GM19351 (cell line): ENCODE measurements at regions not wholly inside any gene's neighbourhood (a gene's known extent, or its start where the extent isn't known, plus 50 kb on each side); places are given as distances from the start of the nearest gene placed in this dataset.
"Not testable (repeated sequence)": the region's sequence is repeated elsewhere in the genome, so short reads cannot be mapped to it uniquely, and the experiment has no call there.

Experiments used
- ATAC-seq: cut with Tn5 transposase; IDR thresholded peaks from one replicate; pipeline ENCODE4 v1.9.1; 2021; ENCODE audit warnings: mild to moderate bottlenecking, moderate library complexity; ENCODE audit not compliant: unreplicated experiment

DNA sequence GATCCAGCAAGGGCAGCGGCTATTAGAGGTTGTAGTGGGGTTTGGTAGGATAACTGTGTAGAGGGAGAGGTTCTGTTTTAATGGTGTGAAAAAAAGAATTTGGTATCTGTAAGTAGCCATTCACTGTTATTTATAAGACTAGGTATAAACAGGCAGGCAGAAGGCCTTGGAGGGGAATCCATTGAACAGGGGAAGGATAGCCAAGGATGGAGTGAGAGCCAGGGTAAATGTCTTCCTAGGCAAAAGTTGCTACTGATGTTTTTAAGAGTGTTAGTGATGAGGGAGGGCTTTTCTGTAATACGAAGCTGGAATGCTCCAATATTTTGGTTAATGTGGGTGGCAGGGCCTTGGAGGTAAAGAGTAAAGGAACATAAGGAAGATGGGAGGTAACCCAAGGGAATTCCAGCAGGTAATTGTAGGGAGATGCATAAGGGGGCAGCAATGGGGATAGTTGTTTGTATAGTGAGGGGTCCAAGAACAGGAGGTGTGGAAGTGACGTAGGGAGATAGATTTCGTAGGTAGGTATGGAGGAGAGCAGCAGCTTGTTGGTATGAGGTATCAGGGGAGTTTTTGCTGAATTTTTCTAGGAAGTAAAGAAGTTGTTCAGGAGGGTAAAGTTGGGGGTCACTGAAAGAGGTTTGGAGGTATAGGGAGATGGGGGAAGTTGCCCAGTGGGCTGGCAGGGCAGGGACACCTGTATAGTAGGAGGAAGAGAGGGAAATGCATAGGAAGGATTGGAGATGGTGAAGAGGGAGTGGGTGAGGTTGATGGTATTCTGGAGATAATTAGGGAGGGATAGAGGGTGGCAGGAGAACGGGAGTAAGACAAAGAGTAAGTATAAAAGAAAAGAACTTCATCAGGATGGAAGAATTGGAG is 752.4 kb upstream of the ADGRB3 start:
- ATAC-seq: no peak

DNA sequence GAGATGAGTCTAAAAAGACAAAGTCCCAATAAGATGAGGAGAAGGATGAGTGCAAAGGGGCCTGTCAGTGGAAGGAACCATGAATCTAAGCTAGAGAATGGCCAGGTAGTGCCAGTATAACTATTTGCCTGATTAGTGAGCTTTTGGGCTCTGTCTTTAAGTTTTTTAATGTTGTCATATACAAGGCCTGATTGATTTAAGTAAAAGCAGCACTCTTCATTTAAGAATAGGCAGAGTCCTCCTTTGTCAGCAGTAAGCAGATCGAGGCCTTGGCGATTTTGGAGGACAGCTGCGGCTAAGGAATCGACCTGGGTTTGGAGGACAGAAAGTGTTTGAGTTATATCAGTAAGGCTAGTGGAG is 753.4 kb upstream of the ADGRB3 start:
- no peak for ATAC-seq

- ATAC-seq: no peak
Observed at GRCh38 chr6:67880939-67881705, 754.0 kb upstream of the ADGRB3 start.

DNA sequence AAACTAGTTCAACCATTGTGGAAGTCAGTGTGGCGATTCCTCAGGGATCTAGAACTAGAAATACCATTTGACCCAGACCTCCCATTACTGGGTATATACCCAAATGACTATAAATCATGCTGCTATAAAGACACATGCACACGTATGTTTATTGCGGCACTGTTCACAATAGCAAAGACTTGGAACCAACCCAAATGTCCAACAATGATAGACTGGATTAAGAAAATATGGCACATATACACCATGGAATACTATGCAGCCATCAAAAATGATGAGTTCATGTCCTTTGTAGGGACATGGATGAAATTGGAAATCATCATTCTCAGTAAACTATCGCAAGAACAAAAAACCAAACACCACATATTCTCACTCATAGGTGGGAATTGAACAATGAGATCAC is 754.7 kb upstream of the ADGRB3 start:
- not testable (repeated sequence) for ATAC-seq

- not testable (repeated sequence) for ATAC-seq
Observed at GRCh38 chr6:67879928-67880327, 755.2 kb upstream of the ADGRB3 start.

DNA sequence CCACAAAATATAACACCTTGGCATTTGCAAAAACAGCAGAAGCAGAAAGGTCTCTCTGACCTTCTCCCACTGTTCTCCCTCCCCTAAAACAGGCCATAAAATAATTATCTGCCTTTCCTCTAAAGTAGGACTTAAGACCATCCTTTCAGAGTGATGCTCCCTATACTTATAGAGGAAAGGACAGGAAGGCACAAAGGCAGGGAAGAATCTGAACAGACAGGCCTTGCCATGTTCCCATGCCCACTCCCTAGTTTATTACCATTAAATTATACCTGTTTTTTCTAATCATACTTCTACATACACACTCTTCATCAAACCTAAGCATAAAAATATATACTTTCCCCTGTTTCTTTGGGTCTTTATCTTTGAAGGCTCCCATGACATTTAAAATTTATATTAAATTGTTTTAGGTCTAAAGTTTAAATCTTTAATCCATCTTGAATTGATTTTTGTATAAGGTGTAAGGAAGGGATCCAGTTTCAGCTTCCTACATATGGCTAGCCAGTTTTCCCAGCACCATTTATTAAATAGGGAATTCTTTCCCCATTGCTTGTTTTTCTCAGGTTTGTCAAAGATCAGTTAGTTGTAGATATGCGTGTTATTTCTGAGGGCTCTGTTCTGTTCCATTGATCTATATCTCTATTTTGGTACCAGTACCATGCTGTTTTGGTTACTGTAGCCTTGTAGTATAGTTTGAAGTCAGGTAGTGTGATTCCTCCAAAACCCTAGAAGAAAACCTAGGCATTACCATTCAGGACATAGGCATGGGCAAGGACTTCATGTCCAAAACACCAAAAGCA is 755.8 kb upstream of the ADGRB3 start:
- ATAC-seq: not testable (repeated sequence)

DNA sequence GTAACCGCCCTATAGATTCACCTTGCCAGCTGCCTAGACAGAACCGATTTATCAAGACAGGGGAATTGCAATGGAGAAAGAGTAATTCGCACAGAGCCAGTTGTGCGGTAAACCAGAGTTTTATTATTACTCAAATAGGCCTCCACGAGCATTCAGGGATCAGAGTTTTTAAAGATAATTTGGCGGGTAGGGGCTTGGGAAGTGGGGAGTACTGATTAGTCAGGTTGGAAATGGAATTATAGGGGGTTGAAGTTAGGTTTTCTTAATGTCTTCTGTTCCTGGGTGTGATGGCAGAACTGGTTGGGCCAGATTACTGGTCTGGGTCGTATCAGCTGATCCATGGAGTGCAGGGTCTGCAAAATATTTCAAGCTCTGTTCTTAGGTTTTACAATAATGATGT is 756.9 kb upstream of the ADGRB3 start:
- ATAC-seq: not testable (repeated sequence)

GRCh38 chr6:67877288-67877687 is 757.8 kb upstream of the ADGRB3 start:
- no peak for ATAC-seq

- ATAC-seq: no peak
Observed at GRCh38 chr6:67875877-67876383, 759.2 kb upstream of the ADGRB3 start.

GRCh38 chr6:67870321-67870720 is 764.8 kb upstream of the ADGRB3 start:
- no peak for ATAC-seq

GRCh38 chr6:67863346-67863745 is 771.7 kb upstream of the ADGRB3 start:
- ATAC-seq: no peak

GRCh38 chr6:67854098-67854497 is 781.0 kb upstream of the ADGRB3 start:
- ATAC-seq: no peak

DNA sequence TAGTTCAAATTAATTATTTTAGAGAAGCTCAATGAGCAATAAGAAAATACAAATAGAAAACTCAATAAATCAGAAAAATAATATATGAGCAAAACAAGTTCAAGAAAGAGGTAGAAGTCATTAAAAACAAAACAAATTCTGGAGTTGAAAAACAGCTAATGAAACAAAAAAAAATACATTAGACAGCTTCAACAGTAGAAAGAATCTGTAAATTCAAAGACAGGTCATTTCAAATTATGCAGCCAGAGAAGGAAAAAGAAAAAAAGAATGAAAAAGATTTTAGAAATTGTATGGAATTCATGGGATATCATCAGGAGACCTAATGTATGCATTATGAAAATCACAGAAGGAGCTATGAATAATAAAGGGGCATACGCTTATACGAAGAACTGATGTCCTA is 795.3 kb upstream of the ADGRB3 start:
- ATAC-seq: no peak

DNA sequence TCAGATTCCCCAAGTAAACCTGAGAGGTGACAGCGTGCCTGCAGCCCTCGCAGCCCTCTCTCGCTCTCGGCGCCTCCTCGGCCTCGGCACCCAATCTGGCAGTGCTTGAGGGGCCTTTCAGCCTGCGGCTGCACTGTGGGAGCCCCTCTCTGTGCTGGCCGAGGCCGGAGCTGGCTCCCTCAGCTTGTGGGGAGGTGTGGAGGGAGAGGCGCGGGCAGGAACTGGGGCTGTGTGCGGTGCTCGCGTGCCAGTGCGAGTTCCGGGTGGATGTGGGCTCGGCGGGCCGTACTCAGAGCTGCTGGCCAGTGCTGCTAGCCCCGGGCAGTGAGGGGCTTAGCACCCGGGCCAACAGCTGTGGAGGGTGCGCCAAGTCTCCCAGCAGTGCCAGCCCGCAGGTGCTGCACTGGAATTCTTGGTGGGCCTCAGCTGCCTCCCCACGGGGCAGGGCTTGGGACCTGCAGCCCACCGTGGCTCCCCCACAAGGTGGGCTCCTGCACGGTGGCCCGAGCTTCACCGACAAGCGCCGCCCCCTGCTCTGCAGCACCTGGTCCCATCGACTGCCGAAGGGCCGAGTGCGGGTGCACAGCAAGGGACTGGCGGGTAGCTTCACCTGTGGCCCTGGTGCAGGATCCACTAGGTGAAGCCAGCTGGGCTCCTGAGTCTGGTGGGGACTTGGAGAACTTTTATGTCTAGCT is 809.7 kb upstream of the ADGRB3 start:
- no peak for ATAC-seq

- ATAC-seq: no peak
Observed at GRCh38 chr6:67818322-67818721, 816.8 kb upstream of the ADGRB3 start.

- ATAC-seq: no peak
Observed at GRCh38 chr6:67815623-67816022, 819.5 kb upstream of the ADGRB3 start.

DNA sequence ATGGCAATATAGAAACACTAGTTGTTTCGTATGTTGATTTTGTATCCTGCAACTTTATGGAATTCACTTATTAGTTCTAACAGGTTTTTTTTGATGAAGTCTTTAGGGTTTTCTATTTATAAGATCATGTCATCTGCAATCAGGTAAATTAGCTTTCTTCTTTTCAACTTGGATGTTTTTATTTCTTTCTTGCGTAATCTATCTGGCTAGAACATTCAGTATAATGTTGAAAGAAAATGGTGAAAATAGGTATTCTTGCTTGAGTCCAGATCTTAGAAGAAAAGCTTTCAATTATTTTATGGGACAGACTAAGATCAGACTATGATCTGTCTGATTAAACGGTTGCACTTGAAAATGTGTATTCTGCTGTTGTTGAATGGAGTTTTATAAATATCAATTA is 820.8 kb upstream of the ADGRB3 start:
- no peak for ATAC-seq

GRCh38 chr6:67812693-67813092 is 822.4 kb upstream of the ADGRB3 start:
- ATAC-seq: no peak

- no peak for ATAC-seq
Observed at GRCh38 chr6:67812125-67812524, 823.0 kb upstream of the ADGRB3 start.

GRCh38 chr6:67811239-67812037 is 823.6 kb upstream of the ADGRB3 start:
- ATAC-seq: no peak
